Right atrium auricular region (tissue), 2 donors: ENCODE measurements at regions not wholly inside any gene's neighbourhood (a gene's known extent, or its start where the extent isn't known, plus 50 kb on each side); places are given as distances from the start of the nearest gene placed in this dataset.

Source experiments
- DNase-seq: peaks from one replicate; pipeline ENCODE4 v3.0.0-alpha.2; 2019; ENCODE audit warnings: low spot score
- H3K27ac ChIP-seq, 2 donors: fragments of 200-600 bp; sonication (generic); 1 replicate in 1 of 2; 2 replicates in 1 of 2; pipeline ENCODE4 v1.5.1; 2016 to 2019
- H3K27me3 ChIP-seq, 2 donors: fragments of 200-600 bp; sonication (generic); one replicate each; pipeline versions ENCODE4 v1.5.1 to v1.6.0; 2017 to 2019
- H3K36me3 ChIP-seq: fragments of 200-600 bp; sonication (generic); one replicate; pipeline ENCODE4 v1.5.1; 2016
- H3K4me1 ChIP-seq, 2 donors: fragments of 200-600 bp; sonication (generic); one replicate each; pipeline versions ENCODE4 v1.5.1 to v1.6.0; 2017 to 2019
- H3K4me3 ChIP-seq, 2 donors: fragments of 200-600 bp; sonication (generic); 1 replicate in 1 of 2; 2 replicates in 1 of 2; pipeline ENCODE4 v1.5.1; 2017 to 2019; ENCODE audit warnings: mild to moderate bottlenecking in 1 of 2, moderate library complexity in 1 of 2
- H3K9me3 ChIP-seq, 2 donors: fragments of 200-600 bp; sonication (generic); one replicate each; pipeline ENCODE4 v1.5.1; 2019
- CTCF ChIP-seq, 2 donors: fragments of 200-600 bp; sonication (generic); IDR thresholded peaks; one replicate each; pipeline ENCODE4 v1.5.1; 2019; ENCODE audit warnings: antibody characterized with exemption in 2 of 2

GRCh38 chr2:226497146-226497909 lies 302.3 kb downstream of the IRS1 start:
- Histone ChIP-seq H3K27me3 (no peaks in the 10 kb centered on the region), H3K36me3 (no peaks in the 10 kb centered on the region), H3K4me1 (no peaks in the 10 kb centered on the region), H3K27ac (no peak overlapping the region), H3K4me3 (no peak overlapping the region), H3K9me3 (no peaks in the 10 kb centered on the region)
- no peak for DNase-seq
- no peak for TF ChIP-seq CTCF (IDR thresholded peaks at IDR 0.05)

GRCh38 chr2:226496273-226496550 lies 303.4 kb downstream of the IRS1 start:
- no peaks in the 10 kb centered on the region for H3K9me3 ChIP-seq
- no peak overlapping the region for H3K4me3 ChIP-seq
- no peak overlapping the region for H3K27ac ChIP-seq
- DNase-seq: no peak
- no peaks in the 10 kb centered on the region for H3K4me1 ChIP-seq
- no peak for TF ChIP-seq CTCF (IDR thresholded peaks at IDR 0.05)
- no peaks in the 10 kb centered on the region for H3K36me3 ChIP-seq
- no peaks in the 10 kb centered on the region for H3K27me3 ChIP-seq

GRCh38 chr2:226495466-226496272 lies 304.0 kb downstream of the IRS1 start:
- Histone ChIP-seq H3K36me3 (no peaks in the 10 kb centered on the region), H3K9me3 (no peaks in the 10 kb centered on the region), H3K27ac (no peak overlapping the region), H3K4me3 (no peak overlapping the region), H3K27me3 (no peaks in the 10 kb centered on the region), H3K4me1 (no peaks in the 10 kb centered on the region)
- TF ChIP-seq CTCF (IDR thresholded peaks at IDR 0.05): no peak
- DNase-seq: no peak

DNA sequence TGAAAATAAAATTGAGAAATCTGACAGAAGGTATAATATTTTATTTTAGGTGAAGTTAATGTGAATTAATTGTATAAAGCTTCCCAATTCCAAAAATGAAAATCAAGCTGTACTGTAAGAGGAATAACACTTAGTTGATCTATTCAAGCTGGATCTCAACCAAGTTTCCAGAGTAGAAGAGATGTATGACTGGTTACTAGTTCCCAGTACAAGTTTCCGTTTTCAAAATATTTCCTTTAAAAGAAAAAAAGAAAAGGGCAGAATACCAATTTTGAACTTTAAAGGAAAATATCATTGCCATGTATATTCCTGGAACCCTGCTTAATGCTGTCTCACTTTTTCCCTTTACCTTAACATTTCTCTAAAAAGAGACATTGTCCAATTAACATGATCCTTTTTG lies 308.5 kb downstream of the IRS1 start:
- DNase-seq: no peak
- Histone ChIP-seq H3K27me3 (no peaks in the 10 kb centered on the region), H3K9me3 (no peaks in the 10 kb centered on the region), H3K27ac (no peak overlapping the region), H3K4me3 (no peak overlapping the region), H3K4me1 (no peaks in the 10 kb centered on the region), H3K36me3 (no peaks in the 10 kb centered on the region)
- TF ChIP-seq CTCF (IDR thresholded peaks at IDR 0.05): no peak

DNA sequence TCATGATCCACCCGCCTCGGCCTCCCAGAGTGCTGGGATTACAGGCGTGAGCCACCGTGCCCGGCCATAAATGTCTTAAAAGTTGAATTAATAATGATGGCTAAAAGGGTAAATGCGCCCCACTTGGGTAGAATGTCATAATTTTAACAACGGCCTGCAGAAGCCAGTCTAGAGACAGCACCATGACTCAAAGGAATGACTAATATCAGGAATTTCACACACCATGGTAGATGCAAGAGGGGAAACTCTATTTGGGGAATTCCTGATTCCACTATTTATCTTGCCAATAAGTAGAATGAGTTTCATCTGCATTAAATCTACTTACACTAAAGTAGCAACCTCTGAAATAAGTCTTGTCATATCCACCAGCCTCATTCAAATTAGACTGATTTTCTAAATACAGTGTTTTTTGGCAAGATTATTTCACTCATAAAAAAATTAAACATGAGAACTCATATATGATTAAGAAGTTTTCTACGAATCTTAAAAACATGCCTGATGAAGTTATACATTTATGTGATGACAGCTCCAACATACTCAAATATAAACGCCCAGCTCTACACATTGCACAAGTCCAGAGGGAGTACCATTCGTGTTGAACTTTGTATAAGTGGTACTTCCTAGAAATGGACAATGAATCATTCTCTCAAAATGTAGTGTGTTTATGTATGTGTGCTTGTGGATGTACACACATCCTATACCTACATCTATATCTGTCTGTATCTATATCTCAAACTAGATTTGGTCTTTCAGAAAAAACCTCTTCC lies 309.7 kb downstream of the IRS1 start:
- Histone ChIP-seq H3K36me3 (no peaks in the 10 kb centered on the region), H3K27ac (no peak overlapping the region), H3K4me3 (no peak overlapping the region), H3K4me1 (no peaks in the 10 kb centered on the region), H3K9me3 (no peaks in the 10 kb centered on the region), H3K27me3 (no peaks in the 10 kb centered on the region)
- no peak for TF ChIP-seq CTCF (IDR thresholded peaks at IDR 0.05)
- no peak for DNase-seq
